PC-3 (cell line): ENCODE measurements at regions not wholly inside any gene's neighbourhood (a gene's known extent, or its start where the extent isn't known, plus 50 kb on each side); places are given as distances from the start of the nearest gene placed in this dataset.

Source experiments
- ATAC-seq: fragments of 200-7000 bp; cut with Tn5 transposase; 2 replicates; pipeline ENCODE4 v1.9.1; 2020; ENCODE audit warnings: mild to moderate bottlenecking, moderate library complexity
- BruUV-seq: library from RNA; stranded (reverse); fragments of 400-500 nt; replicated peaks from 2 replicates; lab custom pipeline; 2021; lab: Mats Ljungman, UMichigan
- CTCF ChIA-PET: fragments of 300-600 bp; sonication (Branson Sonifier 250); formaldehyde crosslinking; loops from one replicate; lab custom pipeline; 2022; ENCODE audit warnings: antibody characterized with exemption; lab: Charles Lee
- POLR2A ChIA-PET: fragments of 300-600 bp; sonication (Branson Sonifier 250); formaldehyde crosslinking; loops from one replicate; lab custom pipeline; 2022; ENCODE audit warnings: antibody characterized with exemption; ENCODE audit not compliant: unreplicated experiment; lab: Charles Lee
- DNase-seq: peaks from one replicate; pipeline ENCODE4 v3.0.0-alpha.2; 2015
- H2AFZ ChIP-seq: fragments of 300-600 bp; sonication (generic); 2 replicates; pipeline ENCODE4 v1.6.0; 2016; ENCODE audit warnings: antibody characterized with exemption, low read length
- H3F3A ChIP-seq: fragments of 300-600 bp; sonication (generic); one replicate; pipeline ENCODE4 v1.6.0; 2017; ENCODE audit warnings: antibody characterized with exemption, low read length, control low read depth, mild to moderate bottlenecking; ENCODE audit not compliant: unreplicated experiment
- H3K27ac ChIP-seq: fragments of 300-600 bp; sonication (generic); 2 replicates; pipeline ENCODE4 v1.5.1; 2016; ENCODE audit warnings: mild to moderate bottlenecking, low read length
- H3K27me3 ChIP-seq: fragments of 300-600 bp; sonication (generic); 2 replicates; pipeline ENCODE4 v1.6.1; 2016; ENCODE audit warnings: low read length, mixed read lengths
- H3K36me3 ChIP-seq: fragments of 300-600 bp; sonication (generic); 2 replicates; pipeline ENCODE4 v1.6.1; 2016; ENCODE audit warnings: low read depth, mixed run types, low read length, mixed read lengths
- H3K4me1 ChIP-seq: fragments of 300-600 bp; sonication (generic); 2 replicates; pipeline ENCODE4 v1.5.1; 2016; ENCODE audit warnings: low read length; ENCODE audit not compliant: insufficient read depth
- H3K4me2 ChIP-seq: fragments of 300-600 bp; sonication (generic); 2 replicates; pipeline ENCODE4 v1.6.0; 2016; ENCODE audit warnings: low read length
- H3K4me3 ChIP-seq: fragments of 300-600 bp; sonication (generic); 2 replicates; pipeline ENCODE4 v1.5.1; 2016; ENCODE audit warnings: mild to moderate bottlenecking, low read length, mixed read lengths
- H3K79me2 ChIP-seq: fragments of 300-600 bp; sonication (generic); 2 replicates; pipeline ENCODE4 v1.6.1; 2017; ENCODE audit warnings: low read length, mixed read lengths
- H3K9ac ChIP-seq: fragments of 300-600 bp; sonication (generic); 2 replicates; pipeline ENCODE4 v1.6.0; 2016; ENCODE audit warnings: mild to moderate bottlenecking, low read length
- H3K9me2 ChIP-seq: fragments of 300-600 bp; sonication (generic); replicated peaks from 2 replicates; pipeline ENCODE4 v1.6.1; 2016; ENCODE audit warnings: mixed run types, low read length, mixed read lengths
- H3K9me3 ChIP-seq: fragments of 300-600 bp; sonication (generic); 2 replicates; pipeline ENCODE4 v1.6.1; 2016; ENCODE audit warnings: low read length, mixed read lengths
- H4K20me1 ChIP-seq: fragments of 300-600 bp; sonication (generic); 2 replicates; pipeline ENCODE4 v1.6.1; 2016; ENCODE audit warnings: low read length, mixed read lengths
- CTCF ChIP-seq: fragments of 300-600 bp; sonication (generic); conservative IDR thresholded peaks from 2 replicates; pipeline ENCODE4 v1.5.1; 2017; ENCODE audit warnings: antibody characterized with exemption, low read depth, mild to moderate bottlenecking, low read length
- EZH2 ChIP-seq: fragments of 300-600 bp; sonication (generic); IDR thresholded peaks from one replicate; pipeline ENCODE4 v1.6.1; 2017; ENCODE audit warnings: antibody characterized with exemption, mild to moderate bottlenecking, low read length; ENCODE audit not compliant: unreplicated experiment
- EZH2phosphoT487 ChIP-seq: fragments of 300-600 bp; sonication (generic); IDR thresholded peaks from 2 replicates; pipeline ENCODE4 v1.6.1; 2018; ENCODE audit warnings: mild to moderate bottlenecking, antibody characterized with exemption, low read length, borderline replicate concordance
- intact Hi-C: fragments of 100-400 bp; cut with micrococcal nuclease; formaldehyde crosslinking; loops from 2 replicates; pipeline ENCODE4 v1.9.0; 2023

- Histone ChIP-seq H3K36me3 (no peaks in the 10 kb centered on the region), H3K79me2 (no peaks in the 10 kb centered on the region), H4K20me1 (no peaks in the 10 kb centered on the region), H3K9ac (no peak overlapping the region), H3K4me1 (no peaks in the 10 kb centered on the region), H3K27ac (no peak overlapping the region), H3K27me3 (no peaks in the 10 kb centered on the region), H3K9me2 (no peaks in the 10 kb centered on the region), H2AFZ (no peak overlapping the region), H3K9me3 (no peaks in the 10 kb centered on the region), H3F3A (no peaks in the 10 kb centered on the region), H3K4me2 (no peak overlapping the region), H3K4me3 (no peak overlapping the region)
- ChIA-PET CTCF (no interaction called here), POLR2A (no interaction called here)
- TF ChIP-seq CTCF, result no peak
- TF ChIP-seq EZH2phosphoT487, result no peak
- no peak for TF ChIP-seq EZH2
- BruUV-seq, result no TSS peak
- ATAC-seq, result no peak
- no peak for DNase-seq
- intact Hi-C loops, result no loop called here
These were observed 1722.1 kb upstream of the SEL1L start for GRCh38 chr14:83255727-83256090.

GRCh38 chr14:83257466-83258439 lies 1724.1 kb upstream of the SEL1L start:
- DNase-seq (no peak), ATAC-seq (no peak)
- no peak overlapping the region for H3K27ac ChIP-seq
- no peaks in the 10 kb centered on the region for H3K27me3 ChIP-seq
- TF ChIP-seq CTCF, result no peak
- no peak overlapping the region for H2AFZ ChIP-seq
- H3K79me2 ChIP-seq, result no peaks in the 10 kb centered on the region
- ChIA-PET POLR2A (no interaction called here), CTCF (no interaction called here)
- H3K9ac ChIP-seq, result no peak overlapping the region
- H3F3A ChIP-seq, result no peaks in the 10 kb centered on the region
- 0 out of 2 replicates have a peak, but pooled peaks cover 5% of the 10 kb centered on the region for H3K9me3 ChIP-seq
- H3K4me3 ChIP-seq, result no peak overlapping the region
- H3K4me2 ChIP-seq, result no peak overlapping the region
- no peaks in the 10 kb centered on the region for H3K4me1 ChIP-seq
- BruUV-seq, result no TSS peak
- H3K36me3 ChIP-seq, result no peaks in the 10 kb centered on the region
- H3K9me2 ChIP-seq, result no peaks in the 10 kb centered on the region
- no peaks in the 10 kb centered on the region for H4K20me1 ChIP-seq
- intact Hi-C loops, result no loop called here

GRCh38 chr14:83260751-83261150 lies 1727.1 kb upstream of the SEL1L start:
- H3K9me3 ChIP-seq, result 0 out of 2 replicates have a peak, but pooled peaks cover 13% of the 10 kb centered on the region
- BruUV-seq, result no TSS peak
- CTCF ChIA-PET, result no interaction called here
- no peak overlapping the region for H3K4me2 ChIP-seq
- H4K20me1 ChIP-seq, result no peaks in the 10 kb centered on the region
- H3K27me3 ChIP-seq, result no peaks in the 10 kb centered on the region
- H2AFZ ChIP-seq, result no peak overlapping the region
- no peak overlapping the region for H3K9ac ChIP-seq
- H3F3A ChIP-seq, result no peaks in the 10 kb centered on the region
- H3K36me3 ChIP-seq, result no peaks in the 10 kb centered on the region
- no peaks in the 10 kb centered on the region for H3K79me2 ChIP-seq
- ATAC-seq (no peak), DNase-seq (no peak)
- no peaks in the 10 kb centered on the region for H3K4me1 ChIP-seq
- intact Hi-C loops, result no loop called here
- no peak overlapping the region for H3K4me3 ChIP-seq
- TF ChIP-seq CTCF, result no peak
- no peak for TF ChIP-seq EZH2phosphoT487
- no peak for TF ChIP-seq EZH2
- H3K9me2 ChIP-seq, result no peaks in the 10 kb centered on the region
- POLR2A ChIA-PET, result no interaction called here
- H3K27ac ChIP-seq, result no peak overlapping the region
